ENCODE measurements at regions not wholly inside any gene's neighbourhood (a gene's known extent, or its start where the extent isn't known, plus 50 kb on each side); places are given as distances from the start of the nearest gene placed in this dataset.

DNA sequence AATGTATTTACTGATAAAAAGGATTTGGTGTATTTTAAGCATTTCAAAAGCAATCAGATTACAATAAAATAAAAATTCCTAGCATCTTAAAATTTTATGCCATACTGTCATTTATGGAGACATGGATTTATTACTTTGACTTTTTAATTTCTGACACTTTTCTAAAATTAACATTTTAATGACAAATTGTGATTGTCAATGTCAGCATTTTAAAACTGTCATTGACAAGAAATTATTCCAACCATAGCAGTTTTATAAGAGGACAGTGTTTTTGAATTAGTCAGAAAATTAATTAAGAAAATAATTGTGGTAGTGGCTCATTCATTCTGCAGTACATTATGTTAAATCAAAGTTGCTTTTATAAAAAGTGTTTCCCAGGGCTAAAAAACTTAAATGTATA lies 1954.4 kb downstream of the ARAP2 start:
- no peak for TF ChIP-seq TEAD4 (IDR thresholded peaks at IDR 0.05)
- TF ChIP-seq EP300 (IDR thresholded peaks at IDR 0.05; ENCODE audit: borderline replicate concordance) = no peak
- TF ChIP-seq CEBPB (IDR thresholded peaks at IDR 0.05) = no peak
- TF ChIP-seq TAF1 (IDR thresholded peaks at IDR 0.05; ENCODE audit: low read depth) = no peak
- TF ChIP-seq, protein P1, sequence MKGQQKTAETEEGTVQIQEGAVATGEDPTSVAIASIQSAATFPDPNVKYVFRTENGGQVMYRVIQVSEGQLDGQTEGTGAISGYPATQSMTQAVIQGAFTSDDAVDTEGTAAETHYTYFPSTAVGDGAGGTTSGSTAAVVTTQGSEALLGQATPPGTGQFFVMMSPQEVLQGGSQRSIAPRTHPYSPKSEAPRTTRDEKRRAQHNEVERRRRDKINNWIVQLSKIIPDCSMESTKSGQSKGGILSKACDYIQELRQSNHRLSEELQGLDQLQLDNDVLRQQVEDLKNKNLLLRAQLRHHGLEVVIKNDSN (IDR thresholded peaks at IDR 0.05) = no peak
- TF ChIP-seq MAX (IDR thresholded peaks at IDR 0.05) = no peak
- TF ChIP-seq, protein P2, sequence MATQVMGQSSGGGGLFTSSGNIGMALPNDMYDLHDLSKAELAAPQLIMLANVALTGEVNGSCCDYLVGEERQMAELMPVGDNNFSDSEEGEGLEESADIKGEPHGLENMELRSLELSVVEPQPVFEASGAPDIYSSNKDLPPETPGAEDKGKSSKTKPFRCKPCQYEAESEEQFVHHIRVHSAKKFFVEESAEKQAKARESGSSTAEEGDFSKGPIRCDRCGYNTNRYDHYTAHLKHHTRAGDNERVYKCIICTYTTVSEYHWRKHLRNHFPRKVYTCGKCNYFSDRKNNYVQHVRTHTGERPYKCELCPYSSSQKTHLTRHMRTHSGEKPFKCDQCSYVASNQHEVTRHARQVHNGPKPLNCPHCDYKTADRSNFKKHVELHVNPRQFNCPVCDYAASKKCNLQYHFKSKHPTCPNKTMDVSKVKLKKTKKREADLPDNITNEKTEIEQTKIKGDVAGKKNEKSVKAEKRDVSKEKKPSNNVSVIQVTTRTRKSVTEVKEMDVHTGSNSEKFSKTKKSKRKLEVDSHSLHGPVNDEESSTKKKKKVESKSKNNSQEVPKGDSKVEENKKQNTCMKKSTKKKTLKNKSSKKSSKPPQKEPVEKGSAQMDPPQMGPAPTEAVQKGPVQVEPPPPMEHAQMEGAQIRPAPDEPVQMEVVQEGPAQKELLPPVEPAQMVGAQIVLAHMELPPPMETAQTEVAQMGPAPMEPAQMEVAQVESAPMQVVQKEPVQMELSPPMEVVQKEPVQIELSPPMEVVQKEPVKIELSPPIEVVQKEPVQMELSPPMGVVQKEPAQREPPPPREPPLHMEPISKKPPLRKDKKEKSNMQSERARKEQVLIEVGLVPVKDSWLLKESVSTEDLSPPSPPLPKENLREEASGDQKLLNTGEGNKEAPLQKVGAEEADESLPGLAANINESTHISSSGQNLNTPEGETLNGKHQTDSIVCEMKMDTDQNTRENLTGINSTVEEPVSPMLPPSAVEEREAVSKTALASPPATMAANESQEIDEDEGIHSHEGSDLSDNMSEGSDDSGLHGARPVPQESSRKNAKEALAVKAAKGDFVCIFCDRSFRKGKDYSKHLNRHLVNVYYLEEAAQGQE (IDR thresholded peaks at IDR 0.05; ENCODE audit: low read depth) = no peak
- no peak for TF ChIP-seq RAD21 (IDR thresholded peaks at IDR 0.05; ENCODE audit: low read depth)
- no peak for TF ChIP-seq TCF12 (IDR thresholded peaks at IDR 0.05; ENCODE audit: low read depth)
- TF ChIP-seq NFIC (IDR thresholded peaks at IDR 0.05) = no peak
- TF ChIP-seq FOXM1 (IDR thresholded peaks at IDR 0.05; ENCODE audit: borderline replicate concordance, low read depth) = no peak
- TF ChIP-seq EGR1 (IDR thresholded peaks at IDR 0.05) = no peak
